HS-5 (cell line): ENCODE measurements at regions not wholly inside any gene's neighbourhood (a gene's known extent, or its start where the extent isn't known, plus 50 kb on each side); places are given as distances from the start of the nearest gene placed in this dataset.

Experiments used
- DNase-seq: peaks from one replicate; pipeline ENCODE4 v3.0.0-alpha.2; 2012; ENCODE audit warnings: low read depth

DNA sequence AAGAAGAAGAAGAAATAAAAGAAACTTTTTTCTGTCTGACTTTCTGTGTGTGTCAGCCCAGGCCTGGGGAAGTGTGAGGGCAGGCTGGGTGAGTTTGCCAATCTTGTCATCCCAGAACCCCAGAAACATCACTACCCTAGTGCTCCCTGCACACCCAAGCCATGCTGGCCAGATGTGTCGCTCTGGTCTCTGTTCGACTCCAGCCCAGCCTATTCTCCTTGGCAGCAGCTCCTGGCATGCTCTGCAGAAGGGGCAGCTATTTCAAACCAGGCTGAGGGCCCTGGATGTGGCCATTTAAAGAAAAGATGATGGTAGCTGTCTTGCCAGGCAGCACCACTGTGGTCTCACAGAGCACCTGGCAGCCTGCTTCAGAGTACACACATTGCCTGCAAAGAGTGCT lies 334.1 kb downstream of the RPS24 start:
- DNase-seq = no peak

DNA sequence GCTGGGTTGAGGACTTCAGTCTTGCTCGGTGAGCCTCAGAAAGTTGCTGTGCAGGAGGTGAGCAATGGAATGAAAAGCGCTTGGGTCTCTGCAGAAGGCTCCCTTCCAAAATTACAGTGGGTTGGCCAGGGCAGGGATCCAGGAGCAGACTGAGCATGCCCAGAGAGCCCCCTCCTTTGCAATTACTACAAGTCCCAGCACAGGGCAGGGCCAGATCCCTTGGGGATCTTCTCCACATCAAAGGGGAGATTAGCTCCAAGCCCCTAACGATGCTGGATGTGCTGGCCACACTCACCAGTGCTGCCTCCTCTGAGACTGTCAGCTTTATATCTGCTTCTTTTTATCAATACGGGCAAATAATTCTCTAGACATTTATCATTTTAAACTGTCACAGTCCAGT lies 337.5 kb downstream of the RPS24 start:
- no peak for DNase-seq

DNA sequence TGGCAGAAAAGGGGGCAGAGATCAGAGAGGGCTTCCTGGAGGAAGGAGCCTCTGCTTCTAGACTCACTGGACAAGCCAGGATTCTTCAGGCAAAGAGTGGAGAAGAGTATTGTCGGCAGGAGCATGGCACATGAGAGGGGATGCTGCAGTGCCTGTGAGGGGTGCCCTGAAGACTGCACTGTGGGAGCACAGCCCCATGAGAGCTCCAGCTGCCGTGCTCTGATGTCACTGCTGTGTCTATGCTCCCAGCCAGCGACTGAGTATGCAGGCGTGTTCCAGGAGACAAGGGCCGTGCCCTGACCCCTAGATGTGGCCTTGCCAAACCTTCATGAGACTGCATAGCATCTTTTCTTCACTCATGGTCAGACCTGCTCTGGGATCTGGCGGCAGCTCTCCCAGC lies 339.1 kb downstream of the RPS24 start:
- no peak for DNase-seq

DNA sequence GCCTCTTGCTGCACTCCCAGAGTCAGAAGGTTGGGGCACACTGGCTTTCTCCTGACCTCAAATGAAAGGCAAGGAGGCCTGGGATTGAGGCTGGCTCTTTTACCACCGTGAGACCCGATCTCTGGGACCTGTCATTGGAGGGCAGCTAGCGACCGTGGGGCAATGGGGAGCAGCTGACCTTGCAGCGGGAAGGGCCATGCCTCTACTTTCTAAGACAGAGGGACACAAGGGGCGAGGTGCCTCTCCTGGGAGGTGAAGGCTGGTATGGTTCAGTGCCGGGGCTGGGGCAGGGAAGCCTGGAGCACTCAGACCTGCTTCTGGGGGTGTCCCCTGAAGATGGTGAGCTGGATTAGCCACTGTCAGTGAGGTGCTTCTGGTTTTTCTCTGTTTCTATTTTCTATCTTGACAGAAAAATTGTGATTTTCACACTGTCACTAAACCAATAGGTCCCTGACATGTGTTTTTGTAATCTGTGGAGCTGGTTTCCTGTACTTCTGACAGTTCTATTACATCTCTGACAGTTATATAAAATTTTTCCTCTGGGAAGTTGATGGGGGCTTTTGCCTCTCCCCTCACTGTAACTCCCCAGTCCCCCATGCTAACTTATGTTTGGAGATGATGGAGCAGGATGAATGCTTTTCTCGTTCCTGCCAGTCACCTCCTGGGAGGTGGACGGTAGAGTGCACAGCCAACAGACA lies 340.8 kb downstream of the RPS24 start:
- DNase-seq = no peak

DNA sequence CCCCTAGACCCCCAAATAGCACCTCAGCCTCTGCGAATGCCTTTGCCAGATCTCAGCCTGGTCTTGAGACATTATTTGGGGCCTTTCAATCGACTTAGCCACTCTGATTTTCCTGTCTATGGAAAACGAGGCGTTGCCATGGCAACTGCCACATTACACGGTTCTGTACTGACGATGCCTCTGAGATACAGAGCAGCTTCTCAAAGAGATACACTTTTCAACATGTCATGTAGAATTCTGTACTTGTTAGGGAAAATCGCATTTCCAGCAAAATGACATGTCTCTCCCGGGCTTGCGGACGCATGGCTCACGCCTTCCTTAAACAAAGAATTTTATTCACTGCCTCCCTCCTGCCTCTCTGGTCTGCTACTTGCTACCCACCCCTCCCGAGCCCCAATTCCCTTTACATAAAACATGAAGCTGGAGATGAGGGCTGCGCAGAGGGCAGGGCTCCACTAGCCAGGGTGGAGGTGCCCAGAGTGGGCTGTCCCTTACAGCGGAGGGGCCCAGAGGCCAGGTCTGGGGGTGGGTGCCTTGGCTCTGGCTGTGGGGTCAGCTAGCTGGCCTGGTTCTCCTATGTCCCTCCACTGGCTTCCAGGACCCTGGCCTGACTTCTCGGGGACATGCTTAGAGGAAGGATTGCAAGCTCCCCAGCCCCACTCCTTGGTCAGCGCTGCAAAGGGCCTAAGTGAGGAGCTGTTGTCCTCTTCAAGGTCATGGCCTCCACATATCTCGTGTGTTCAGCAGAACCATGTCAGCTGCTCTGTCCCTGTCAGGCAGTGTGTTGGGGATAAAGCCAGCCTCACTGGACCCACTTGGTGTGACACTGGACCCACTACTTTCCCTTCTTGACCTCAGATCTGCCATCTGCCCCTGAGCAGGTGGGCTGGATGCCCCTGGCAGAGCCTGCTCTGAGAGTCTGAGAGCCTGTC lies 342.5 kb downstream of the RPS24 start:
- DNase-seq = no peak

DNA sequence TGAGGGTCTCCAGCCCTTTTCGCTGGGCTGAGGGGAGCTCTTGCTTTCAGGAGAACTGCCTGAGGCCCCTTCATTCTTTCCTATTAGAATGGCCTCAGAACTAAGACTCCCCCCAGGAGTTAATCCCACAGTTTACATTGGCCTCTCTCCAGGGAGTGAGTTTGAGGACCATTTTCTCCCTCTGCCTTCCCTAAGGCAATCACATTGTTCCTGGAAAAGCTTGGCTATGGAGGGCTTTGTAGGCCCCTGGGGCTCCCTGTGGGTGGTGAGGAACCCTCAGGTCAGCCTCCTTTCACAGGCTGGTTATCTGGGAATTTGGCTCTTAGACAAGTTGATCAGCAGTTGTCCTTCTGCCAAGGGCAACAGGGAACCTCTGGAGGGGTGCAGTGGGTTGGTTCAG lies 343.7 kb downstream of the RPS24 start:
- DNase-seq = no peak

DNA sequence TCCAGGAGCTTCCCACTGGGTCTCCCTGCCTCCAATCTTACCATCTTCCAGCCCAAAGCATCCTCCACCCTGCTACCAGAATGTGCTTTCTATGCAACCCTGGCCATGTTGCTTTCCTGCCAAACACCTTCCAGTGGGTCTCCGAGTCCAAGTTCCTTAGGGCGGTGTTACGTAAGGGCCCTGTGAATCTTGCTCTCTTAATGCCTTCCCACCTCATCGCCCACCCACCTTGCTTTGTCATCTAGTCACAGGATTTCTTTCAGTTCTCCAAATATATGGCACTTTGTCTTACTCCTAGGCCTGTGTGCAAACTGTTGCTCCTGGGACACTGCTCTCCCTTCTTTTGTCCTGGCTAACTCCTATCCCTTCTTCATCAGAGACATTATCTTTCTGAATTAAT lies 344.5 kb downstream of the RPS24 start:
- no peak for DNase-seq

DNA sequence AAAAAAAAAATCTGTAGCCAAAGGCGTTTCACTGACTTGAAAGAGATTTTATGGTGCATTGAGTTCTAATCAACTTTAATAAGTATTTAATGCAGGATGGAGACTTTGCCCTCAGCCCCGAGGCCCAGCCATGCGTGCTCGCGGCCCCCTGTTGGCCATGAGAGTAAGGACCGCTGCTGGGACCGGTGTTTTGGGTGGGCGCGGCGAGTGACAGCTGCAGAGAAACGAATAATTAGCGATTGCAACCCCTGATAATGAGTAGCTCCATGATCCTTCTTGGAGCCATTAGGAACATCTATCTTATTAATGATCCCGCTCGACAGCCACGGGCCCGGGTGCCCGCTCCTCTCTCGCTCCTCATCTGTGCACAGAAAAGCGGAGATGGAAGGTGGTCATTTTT lies 347.4 kb downstream of the RPS24 start:
- no peak for DNase-seq

DNA sequence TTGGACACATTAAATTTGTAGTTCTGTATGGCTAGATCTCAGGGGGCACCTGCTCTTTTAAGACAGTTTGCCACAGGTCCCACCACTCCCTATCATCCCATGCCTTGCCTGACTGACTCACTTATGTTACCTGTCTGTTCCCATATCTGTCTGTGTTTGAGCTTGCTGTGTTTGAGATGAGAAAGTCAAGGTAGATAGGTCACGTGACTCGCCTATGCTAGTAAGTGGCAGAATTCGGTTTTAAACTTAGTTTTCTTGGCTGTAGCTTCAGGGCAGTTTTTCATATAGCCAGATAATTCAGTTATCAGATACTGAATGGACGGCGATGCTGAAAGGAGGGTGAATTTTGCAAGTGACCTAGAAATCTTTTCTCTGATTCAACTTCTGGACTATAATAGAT lies 348.4 kb downstream of the RPS24 start:
- no peak for DNase-seq

DNA sequence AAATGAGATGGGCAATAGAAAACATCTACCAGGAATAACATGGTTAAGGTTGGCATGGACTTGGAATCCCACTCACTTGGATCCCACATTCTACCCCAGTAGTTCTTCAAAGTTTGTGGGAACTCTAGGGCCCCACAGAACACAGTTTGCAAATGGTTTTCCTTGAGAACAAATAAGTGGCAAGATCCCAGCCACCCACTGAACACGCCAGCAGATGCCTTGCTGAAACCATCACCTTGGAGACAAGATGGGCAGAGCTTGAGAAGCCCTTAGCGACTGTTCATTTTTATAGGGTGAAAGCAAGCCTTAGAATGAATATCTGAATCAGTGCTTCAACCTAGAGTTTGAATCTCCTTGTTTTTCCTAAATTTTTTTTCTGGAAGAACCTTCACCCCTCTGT lies 349.1 kb downstream of the RPS24 start:
- DNase-seq = no peak

DNA sequence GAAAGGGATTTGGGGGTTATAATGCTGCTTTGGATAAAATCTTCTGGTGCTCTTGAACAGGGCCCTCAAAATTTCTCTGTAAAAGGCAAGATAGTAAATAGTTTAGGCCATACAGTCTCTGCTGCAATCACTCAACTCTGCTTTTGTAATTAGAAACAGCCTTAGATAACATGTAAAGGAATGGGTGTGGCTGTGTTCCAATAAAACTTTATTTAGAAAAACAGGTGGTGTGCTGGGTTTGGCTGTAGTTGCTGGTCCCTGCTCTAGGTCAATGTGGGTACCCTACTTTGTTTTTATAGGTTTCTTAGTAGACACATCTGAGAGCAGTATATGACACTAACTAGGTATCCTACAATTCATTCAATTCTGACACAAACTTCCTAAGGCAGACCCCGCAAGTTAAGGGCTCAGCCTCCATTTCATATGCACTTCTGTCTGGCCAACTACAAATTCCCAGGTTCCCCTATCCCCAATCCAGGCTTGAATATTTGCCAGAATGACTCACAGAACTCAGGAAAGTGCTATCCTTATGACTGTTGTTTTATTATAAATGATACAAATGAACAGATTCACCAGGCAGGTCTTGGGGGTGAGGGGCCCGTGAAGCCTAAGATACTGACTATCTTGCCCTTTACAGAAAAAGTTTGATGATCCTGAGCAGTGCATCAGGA lies 349.9 kb downstream of the RPS24 start:
- DNase-seq = no peak

DNA sequence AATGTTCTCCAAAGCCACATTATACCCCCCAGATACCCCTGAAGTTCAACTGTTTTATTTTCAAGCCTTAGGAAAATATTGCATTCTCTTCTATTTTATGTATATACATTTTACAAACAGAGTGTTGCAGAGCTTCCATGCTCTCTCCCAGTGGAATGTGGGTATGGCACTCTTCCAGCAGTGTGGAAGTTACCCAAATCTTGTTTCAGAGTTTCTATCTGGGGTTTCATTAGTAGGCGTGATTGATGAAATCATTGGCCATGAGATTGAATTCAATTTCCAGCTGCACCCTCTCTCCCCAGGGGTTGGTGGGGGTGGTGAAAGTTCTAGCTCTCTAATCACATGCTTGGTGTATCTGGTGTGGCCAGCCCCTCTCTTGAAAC lies 350.4 kb downstream of the RPS24 start:
- no peak for DNase-seq

DNA sequence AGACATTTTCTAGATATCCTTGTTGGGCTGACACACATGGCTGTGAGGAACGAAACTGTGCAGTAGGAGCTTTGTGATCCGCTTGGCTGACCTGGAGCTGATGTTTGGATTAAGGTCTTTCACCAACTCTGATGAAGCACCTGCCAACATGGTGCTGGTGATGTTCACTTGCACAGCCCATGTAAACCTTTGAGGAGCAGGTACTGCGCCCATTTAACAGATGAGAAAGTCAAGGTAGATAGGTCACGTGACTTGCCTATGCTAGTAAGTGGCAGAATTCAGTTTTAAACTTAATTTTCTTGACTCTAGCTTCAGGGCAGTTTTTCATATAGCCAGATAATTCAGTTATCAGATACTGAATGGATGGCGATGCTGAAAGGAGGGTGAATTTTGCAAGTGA lies 351.9 kb downstream of the RPS24 start:
- DNase-seq = no peak

DNA sequence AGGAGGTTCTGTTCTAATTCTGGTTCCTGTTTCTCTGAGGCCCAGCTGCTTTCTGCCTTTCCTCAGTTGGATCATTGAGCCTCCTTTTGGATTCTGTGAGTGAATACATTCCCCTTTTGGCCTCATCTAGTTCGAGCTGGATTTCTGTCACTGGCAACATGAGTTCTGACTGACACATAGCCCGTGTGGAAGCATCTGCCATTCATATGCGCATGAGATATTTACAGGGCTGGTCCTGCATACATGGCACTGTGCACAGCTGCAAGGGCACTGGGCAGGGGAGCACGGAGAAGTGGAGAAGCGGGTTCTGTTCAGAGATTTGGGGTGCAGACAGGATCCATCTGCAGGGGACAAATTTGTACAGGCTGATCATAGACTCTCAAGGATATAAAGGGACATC lies 352.8 kb downstream of the RPS24 start:
- no peak for DNase-seq

DNA sequence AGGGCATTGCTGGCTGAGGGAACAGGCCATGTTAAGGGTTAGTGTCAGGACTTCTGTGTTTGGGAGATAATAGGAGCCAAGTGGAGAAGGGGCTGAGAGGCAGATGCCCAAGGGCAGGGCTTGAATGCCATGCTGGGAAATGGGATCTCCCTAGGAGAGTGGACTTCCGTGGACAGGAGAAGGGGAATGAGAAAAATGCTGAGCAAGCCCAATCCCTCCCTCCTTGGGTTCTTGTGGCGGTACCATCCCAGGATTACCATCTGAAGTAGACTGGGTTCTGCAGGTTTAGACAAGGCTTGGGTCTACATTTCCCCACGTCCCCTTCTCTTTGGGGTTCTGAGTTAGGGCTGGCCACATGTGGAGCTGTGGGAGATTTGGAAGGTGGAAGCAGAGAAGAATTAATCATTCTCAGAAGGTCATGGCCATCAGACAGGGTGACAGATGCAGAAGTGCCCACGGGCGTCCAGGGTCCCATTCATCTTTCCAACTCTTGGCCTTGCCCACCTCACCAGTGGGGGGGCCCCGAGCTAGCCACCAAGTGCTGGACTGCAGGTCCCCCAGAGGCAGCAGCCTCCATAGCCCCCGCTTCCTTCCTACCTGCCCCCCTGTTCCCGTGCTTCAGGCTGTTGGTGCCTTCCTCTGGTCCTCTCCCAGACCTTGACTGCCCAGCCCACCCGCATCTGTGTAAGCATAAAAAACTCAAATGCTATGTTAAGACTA lies 354.8 kb downstream of the RPS24 start:
- no peak for DNase-seq

DNA sequence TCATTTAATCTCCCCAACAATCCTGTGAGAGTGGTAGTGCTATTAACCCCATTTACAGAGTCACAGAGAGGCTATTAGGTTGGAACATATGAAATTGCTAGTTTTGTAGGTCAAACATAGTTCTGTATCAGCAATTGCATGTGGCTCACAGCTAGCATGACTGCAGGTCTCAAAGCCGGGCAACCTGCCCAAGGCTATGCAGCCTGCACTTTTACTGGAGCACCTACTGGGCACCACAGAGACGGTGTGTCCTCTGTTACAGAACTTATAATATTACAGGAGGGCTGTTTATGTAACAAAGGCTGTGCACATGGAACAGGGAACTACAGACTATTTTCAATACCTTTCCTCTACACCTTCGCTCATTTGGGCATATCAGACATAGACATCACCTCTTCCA lies 355.8 kb downstream of the RPS24 start:
- no peak for DNase-seq

DNA sequence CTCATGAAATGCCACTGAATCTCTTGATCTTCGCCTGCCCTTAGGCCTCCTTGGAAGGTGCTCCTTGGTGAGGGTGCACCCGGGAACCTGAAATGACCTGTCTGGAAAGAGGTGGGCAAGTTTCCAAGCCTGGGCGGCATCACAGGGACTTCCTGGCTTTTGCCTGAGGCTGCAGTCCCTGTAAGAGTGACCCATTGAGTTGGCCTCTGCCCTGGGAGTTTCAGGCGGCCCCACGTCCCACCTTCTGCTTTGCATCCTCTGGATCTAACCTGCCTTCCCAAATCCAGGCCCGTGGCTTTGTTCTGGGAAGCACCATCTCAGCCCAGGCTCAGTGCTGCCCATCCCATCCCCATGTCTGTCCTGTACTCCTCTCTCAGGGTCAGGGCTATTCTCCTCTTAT lies 356.4 kb downstream of the RPS24 start:
- DNase-seq = no peak

DNA sequence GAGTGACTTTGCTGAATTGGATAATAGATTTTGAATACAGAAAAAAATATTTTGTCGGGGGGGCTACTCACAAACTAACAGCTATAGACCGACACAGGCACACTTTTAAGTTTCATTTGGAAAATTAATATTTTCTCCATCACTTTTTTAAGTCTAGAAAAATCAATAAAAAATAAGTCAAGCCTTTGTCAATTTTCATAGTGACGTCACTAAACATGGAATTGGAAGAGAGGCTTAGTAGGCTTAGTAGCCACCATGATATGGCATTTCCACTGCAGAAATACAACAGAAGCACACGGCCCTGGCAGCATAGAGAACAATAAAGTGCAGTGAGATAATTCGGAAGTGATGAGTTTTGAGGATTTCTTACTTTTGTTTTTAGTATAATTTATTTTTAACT lies 357.2 kb downstream of the RPS24 start:
- DNase-seq = no peak

DNA sequence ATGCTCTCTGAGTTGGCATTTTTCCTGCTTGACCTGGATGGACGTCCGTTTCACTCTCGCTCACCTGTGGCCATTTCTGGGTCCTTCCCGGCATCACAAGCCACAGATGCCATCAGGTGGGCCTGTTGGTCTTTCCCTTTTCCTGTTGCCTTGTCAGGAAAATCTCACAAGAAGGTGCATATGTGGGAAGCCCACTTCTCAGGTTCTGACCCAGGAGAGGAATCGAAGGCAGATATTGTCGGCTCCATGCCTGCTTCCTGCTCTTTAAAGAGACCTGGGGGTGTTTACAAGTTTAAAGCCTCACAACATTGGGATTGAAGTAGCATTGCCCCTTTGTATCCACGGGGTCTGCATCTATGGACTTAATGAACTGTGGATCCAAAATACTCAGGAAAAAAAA lies 357.9 kb downstream of the RPS24 start:
- no peak for DNase-seq

DNA sequence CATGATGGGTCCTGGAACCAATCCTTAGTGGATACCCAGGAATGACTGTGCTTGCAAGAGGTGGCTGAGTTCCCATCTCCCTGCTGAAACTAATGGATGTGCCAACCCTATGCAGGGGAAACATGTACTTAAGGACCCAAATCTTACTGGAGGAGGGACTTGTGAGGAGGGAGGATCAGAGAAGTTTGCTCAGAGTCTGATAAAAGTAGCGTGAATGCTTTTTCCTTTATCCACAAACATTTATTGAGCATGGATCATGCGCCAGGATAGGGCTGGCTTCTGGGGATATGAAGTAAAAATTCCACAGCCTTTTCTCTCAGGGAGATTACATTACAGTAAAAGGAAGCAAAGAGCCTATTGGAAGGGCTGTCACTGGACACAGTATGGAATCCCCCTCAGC lies 358.5 kb downstream of the RPS24 start:
- no peak for DNase-seq

DNA sequence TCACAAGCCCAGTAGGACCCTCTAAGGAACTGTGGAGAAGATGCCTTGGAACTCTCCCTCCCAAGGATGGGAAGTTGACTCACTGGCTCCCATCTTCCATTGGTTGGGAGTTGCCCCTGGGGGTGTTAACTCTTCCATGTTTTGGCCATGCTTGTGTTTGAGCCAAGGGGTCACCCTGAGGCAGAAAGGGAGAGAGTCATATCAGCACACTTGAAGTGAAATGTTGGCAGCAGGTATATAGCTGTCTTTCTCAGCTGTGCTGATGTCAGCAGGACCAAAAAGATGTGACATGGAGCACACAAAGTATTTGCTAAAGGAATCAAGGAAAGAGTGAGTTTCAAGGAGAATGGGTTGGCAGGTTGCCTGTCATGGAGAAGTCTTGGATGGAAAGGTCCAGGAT lies 359.4 kb downstream of the RPS24 start:
- no peak for DNase-seq

DNA sequence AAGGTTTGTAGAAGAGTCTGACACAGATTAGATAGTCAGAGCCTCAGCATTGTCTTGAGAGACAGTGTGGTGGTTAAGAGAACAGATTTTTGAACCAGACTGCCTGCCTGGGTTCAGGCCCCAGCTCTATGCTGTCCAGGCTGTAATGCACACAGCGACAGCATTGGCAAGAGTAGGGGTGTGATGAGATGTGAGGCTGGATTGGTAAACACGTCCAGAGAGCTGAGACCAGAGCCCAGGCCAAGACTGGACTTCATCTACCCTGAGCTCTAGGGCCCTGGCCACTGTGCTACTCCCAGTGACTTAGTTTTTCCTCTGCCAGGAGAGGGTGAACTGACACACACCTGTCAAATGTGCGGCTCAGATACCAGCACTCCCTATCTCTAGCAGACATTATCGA lies 360.4 kb downstream of the RPS24 start:
- no peak for DNase-seq

DNA sequence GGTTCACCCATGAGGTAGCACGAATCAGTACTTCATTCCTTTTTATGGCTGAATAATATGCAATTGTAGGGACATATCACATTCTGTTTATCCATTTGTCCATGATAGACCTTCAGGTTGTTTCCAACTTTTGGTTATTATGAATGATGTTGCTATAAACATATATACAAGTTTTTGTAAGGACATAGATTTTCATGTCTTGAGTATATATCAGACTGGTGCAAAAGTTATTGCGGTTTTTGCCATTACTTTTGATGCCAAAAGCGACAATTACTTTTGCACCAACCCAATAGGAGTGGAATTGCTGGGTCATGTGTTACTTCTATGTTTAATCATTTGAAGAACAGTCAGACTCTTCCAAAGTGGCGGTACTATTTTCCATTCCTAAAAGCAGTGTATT lies 361.5 kb downstream of the RPS24 start:
- DNase-seq = no peak
